Hindlimb muscle (tissue), 1 donor: ENCODE measurements at regions not wholly inside any gene's neighbourhood (a gene's known extent, or its start where the extent isn't known, plus 50 kb on each side); places are given as distances from the start of the nearest gene placed in this dataset.
"Not testable (repeated sequence)": the region's sequence is repeated elsewhere in the genome, so short reads cannot be mapped to it uniquely, and the experiment has no call there.

Experiments used
- DNase-seq: peaks from one replicate; pipeline ENCODE4 v3.0.0-alpha.2; 2013

DNA sequence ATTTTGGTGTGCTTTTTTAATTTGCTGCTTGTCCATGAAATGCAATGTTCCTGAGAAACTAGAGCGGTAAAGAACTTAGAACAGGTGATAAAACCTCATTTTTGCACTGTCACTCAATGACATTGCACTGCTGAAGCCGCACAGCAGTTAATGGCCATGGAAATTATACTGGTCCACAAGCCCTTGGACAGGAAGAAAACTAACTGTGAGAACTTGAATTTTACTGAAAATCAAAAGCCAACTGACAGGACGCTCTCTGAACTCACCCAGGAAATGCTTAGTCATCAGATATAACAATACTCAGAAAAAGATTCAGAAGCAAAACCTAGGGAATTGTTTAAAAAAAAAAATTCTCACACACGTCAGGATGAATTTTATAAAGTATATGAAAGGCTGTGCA lies 246.4 kb upstream of the SLC7A11 start:
- no peak for DNase-seq

DNA sequence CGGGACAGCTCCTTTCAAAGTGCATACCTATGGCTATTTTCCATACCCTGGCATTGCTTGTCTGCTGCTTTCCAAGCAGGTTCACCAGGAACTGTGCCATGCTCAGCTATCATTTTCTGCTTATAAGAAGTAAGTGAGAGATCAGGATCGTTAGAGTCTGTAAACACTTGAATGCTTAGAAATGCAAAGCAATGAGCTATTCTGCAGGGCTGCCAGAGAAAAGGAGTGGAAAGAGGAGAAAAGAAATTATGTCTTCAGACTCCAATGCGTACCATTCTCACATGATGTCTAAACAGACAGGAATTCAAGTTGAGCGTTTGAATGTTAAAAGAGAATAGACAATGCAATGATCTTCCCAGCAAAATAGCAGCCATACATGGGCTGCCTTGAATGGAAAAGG lies 245.5 kb upstream of the SLC7A11 start:
- DNase-seq, result peak; percentile 11

DNA sequence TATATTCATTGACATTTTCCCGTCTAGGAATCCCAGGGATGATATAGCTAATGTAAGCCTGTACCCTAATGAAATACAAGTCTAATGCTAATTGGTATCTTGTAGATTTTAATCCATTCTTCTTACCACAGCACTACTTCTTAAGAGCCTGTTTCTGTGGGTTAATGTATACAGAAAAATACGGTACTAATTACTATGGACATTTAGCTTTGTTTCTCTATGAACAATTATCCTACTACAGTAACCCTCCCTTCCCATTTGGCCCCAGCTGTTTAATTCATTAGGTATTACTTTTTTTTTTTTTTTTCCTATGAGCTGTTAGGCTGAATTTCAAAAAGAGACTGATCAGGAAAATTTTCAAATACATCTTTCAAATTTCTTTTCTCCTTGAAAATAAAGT lies 245.1 kb upstream of the SLC7A11 start:
- no peak for DNase-seq

DNA sequence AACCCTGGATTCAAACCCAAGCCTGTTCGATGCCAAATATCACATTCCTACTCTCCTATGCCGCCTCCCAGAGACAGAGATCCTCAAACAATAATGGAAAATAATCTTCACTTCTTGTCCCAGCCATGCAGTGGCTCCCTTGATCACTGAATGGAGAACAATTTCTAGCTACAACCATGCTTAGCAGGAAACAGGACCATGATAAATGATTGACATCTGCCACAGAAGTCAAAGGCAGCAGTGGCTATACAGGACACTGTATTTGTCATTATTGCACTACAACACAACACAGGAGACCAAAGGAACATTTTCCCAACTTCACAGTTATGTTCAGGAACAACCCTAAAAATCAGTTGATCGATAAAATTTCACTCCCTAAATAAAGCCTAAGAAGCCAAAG lies 243.3 kb upstream of the SLC7A11 start:
- no peak for DNase-seq

DNA sequence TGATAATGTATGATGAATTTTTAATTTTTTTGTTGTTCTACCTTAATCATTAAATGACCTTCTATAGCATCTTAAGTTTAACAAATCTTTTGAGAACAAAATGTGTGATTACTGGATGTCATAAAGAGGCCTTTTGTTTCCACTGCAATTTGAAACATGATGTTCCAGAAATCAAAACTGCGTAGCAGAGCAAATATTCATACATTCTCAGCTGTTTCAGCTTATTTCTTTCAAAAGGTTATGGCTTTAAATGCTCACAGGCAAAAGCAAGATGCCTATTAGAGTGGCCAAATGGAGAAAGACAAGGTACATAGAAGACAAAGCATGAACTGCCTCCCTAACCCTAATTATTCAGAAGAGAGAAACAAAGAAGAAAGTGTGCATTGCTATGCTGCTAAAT lies 233.0 kb upstream of the SLC7A11 start:
- DNase-seq, result no peak

DNA sequence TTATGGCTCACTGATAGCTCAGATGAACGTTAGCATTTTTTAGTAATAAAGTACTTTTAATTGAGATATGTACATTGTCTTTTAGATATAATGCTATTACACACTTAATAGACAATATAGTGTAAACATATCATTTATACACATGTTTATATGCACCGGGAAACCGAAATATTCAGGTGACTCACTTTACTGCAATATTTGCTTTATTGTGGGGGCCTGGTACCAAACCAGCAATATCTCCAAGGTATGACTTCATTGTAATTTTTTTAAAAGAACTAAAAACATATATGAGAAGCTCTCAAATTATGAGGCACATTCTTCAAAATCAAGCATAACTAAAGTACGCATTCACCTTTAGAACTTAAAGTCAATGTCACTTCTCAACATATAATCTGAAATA lies 231.2 kb upstream of the SLC7A11 start:
- DNase-seq, result no peak

DNA sequence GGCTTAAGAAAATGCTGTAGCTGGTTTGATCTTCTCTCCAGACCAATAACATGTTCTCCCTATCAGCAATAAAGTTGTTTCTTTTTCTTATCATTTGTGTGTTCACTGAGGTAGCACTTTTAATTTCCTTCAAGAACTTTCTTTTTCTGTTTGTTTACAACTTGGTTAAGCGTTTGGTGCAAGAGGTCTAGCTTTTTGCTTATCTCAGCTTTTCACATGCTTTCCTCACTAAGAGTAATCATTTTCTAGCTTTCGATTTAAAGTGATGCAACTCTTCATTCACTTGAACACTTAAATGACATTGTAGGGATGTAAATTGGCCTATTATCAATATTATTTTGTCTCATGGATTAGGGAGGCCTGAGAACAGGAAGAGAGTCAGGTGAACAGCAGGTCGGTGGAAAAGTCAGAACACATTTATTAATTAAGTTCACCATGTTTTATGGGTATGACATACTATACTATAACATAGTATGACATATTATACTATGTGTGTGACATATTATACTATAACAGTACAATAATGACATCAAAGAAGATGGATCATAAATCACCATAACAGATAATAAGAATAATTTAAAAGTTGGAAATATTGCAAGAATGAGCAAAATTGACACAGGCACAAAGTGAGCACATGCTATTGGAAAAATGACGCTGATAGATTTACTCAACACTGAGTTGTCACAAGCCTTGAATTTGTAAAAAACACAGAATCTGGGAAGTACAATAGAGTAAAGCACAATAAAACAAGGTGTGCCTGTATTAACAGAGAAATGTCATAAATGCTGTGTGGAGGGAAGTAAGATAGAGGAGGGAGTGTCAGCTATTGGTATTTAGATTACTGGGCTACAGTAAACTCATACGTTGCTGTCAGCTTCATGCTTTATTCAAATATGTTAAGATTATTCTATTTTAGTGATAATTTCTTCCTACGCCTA lies 218.6 kb upstream of the SLC7A11 start:
- DNase-seq, result no peak

DNA sequence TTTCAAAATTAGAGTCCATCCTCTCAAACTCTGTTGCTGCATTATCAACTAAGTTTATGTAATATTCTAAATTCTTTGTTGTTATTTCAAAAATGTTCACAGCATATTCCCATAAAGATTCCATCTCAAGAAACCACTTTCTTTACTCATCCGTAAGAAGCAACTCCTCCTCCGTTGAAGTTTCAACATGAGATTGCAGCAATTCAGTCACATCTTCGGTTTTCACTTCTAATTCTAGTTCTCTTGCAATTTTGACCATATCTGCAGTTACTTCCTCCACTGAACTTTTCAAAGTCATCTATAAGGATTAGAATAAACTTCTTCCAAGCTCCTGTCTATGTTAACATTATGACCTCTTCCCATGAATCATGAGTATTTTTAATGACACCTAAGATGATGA lies 216.6 kb upstream of the SLC7A11 start:
- no peak for DNase-seq

DNA sequence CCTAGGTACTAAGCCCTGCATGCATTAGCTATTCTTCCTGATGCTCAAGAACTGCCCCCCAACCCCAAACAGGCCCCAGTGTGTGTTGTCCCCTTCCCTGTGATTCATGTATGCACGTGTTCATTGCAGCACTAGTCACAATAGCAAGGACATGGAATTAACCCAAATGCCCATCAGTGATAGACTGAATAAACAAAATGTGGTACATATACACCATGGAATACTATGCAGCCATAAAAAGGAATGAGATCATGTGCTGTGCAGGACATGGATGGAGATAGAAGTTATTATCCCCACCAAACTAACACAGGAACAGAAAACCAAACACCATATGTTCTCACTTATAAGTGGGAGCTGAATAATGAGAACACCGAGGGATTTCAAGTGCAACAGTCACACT lies 214.2 kb upstream of the SLC7A11 start:
- not testable (repeated sequence) for DNase-seq

DNA sequence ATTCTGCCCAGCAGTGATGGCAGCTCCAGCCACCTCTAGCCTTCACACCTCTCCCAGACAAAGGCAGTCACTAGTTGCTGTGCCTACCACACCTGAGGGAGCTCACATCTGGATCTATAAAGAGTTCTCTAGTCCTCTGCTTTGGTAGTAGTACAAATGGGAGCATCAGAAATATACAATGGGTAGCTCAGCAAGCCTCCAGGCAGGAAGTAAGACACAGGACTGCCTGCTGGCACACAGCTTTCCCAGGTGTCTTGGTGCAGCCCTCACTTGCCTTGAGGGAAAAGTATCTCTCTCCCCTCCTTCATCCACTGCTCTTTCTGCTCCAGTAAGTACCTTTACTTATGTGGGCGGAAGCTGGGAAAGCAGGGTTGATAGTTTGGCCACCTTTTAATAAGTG lies 212.9 kb upstream of the SLC7A11 start:
- DNase-seq, result no peak

DNA sequence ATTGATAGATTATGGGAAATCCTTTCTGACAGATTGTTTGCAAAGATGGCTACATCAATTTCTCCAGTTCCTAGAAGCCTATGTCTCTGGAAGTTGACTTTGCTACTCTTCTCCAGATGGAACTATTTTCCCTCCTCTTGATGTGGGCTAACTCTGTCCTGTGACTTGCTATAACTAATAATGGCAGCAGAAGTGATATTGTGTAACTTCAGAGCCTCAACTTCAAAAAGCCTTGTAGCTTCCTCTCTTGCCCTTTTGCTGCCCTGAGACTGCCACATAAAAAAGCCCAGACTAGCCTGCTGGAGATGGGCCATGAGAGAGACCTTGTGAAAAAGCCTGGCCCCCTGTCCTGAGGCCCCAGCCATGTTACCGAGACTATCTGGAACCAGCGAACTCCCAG lies 210.7 kb upstream of the SLC7A11 start:
- DNase-seq, result no peak

DNA sequence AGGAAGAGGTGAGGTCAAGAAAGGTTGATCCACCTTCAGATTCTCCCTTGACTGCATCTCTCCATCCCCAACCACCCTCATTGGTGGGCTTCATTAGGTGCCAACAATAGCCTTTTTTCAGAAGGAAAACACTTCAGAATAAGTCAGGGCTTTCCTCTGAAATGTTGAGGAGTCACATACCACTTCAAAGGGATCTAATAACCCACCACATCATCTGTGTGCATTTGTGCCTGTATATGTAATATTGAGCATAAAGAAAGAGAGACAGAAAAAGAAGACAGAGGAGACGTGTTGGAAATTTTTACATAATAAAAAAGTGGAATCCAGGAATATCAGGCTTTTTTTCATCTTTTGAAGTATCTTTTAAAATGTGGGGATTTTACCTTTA lies 209.1 kb upstream of the SLC7A11 start:
- no peak for DNase-seq

DNA sequence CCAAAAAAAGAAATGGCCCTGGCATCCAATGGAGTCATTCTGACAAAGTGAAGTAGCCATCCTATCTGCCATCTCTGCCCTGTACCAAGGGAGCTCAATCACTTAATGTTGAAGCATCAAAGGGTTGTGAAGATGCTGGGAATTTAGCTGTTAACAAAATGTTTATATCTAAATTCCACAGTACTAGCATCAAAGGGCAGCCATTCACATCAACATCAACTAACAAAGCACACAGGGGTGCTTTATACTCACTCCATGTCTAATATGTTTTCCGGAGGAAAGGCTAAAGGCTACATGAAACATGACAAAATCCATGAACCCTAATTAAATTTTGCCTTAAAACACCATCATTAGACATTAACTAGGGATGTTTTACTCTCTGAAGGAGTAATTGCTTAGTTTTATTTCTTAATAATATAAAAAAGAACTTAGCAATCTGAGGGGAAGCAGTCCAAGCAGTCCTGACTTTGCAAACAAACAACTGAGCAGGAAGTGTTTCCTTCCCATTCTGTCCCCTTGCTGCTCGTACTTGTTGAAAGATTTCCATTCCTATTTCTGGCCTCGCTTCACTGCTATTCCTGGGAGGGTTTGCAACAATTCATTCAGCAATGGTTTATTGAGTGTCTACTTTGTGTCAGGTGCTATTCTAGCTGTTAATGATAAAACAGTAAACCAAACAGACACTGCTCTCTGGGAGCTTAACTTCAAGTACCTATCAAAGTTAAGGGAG lies 208.6 kb upstream of the SLC7A11 start:
- DNase-seq, result no peak

DNA sequence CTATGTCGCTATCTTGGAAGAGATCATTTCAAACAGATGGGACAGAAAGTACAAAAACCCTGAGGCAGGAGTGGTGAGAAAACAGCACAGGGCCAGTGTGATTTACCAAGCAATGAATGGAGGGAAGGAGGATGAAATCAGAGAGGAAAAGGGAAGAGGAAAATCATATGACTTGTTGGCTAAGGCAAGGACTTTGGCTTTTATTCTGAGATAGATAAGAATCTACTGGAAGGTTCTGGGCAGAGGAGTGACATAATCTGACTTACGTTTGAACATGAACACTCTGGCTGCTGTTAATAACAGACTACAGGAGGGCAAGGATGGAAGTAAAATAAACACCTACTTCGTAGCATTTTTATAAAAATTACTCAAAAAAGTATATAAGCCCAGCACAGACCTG lies 207.8 kb upstream of the SLC7A11 start:
- no peak for DNase-seq

DNA sequence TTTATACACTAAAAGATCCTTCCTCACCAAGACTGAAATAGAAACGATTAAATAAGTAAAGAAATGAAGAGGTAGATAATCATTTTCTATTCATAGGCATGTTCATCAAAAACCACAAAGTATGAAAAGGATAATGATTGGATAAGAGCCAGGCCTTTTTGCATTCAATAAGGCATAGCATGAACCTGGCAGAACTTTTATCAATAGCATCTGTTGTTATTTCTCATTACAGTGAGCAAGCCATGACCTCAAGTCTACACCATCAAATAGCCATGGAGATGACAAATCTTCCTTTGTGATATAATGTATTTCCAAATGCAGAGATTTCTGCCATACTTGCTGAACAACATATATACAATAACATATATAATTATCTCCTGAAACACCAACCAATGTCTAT lies 206.0 kb upstream of the SLC7A11 start:
- no peak for DNase-seq

DNA sequence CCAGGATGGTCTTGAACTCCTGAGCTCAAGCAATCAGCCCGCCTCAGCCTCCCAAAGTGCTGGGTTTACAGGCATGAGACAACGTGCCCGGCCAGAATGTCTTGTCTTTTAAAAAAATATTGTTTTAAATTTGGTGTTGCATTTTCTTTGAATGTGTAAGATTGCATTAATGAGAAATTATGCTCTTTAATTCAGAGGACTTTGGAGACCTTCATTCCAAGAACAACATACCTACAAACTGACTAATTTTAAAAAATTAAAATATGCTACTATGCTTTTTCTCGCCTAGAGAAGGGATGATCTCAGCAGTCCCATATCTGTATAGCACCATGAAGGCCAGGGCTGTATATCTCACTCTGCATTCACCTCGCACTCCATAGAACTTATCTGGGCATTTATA lies 204.3 kb upstream of the SLC7A11 start:
- no peak for DNase-seq

DNA sequence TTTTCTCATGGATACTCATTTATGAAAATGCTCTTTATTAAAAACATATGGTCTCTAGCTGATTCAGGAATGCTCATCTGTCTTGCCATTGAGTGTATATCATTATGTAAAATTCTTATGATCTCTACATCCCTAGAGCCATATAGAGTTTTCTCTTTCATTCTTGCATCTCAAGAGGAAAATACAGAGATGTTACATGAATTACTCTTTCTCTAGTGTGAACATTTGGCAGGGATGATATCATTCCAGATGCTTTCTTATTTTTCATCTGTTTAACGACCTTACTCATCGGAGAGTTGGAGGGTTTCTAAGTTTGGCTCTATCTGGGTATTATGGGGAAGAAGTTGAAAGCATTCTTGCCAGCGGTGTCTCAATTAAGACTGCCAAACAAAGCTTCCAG lies 202.9 kb upstream of the SLC7A11 start:
- DNase-seq, result peak; percentile 67

DNA sequence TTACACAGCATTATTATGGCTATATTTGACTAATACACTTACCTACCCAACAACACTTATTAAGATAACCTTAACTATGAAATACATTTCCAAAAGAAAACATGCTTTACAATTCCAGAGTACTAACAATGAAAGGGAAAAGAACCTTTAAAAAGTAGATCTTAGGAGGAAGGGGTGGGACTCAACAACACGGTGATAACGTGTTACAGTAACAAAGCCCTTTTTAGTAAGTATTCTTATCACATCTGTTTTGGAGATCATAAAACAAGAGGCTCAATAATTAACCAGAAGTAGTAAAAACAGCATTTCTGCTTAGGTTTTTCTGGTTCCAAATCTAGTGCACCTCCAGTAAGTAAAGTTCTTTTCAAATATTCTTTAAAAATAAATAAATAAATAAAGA lies 202.1 kb upstream of the SLC7A11 start:
- no peak for DNase-seq

DNA sequence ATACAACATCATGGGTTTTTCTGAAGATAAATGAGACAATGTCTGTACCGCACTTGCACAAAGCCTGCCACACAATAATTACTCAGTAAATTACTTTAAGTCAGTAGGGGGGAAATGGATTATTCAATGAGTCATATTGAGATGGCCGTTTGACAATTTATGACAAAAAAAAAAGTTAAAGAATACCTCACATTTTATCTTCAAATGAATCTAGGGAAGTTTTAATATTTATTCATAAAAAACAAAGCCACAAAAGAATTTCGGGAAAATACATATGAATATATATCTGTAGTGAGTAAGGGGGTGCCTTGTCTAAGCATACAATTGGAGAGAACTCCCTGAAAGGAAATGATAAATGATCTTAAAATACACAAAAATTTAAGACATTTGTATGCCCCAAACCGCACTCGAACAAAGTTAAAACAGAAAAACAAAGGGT lies 197.0 kb upstream of the SLC7A11 start:
- no peak for DNase-seq

DNA sequence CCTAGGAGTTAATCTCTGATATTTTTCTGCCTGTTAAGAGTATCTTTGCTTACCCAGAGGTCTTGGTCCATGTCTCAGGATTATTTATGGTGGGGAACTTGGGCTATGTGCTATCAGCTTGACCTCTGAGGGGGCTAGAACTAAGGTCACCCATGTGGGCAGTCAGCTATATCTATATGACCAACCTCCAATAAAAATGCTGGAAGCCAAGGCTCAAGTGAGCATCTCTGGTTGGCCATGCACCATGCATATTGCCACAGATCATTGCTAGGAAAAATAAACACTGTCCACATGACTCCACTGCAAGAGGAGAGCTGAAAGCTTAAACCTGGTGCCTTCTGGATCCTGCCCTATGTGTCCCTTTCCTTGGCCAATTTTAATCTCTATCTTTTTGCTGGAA lies 196.5 kb upstream of the SLC7A11 start:
- no peak for DNase-seq

DNA sequence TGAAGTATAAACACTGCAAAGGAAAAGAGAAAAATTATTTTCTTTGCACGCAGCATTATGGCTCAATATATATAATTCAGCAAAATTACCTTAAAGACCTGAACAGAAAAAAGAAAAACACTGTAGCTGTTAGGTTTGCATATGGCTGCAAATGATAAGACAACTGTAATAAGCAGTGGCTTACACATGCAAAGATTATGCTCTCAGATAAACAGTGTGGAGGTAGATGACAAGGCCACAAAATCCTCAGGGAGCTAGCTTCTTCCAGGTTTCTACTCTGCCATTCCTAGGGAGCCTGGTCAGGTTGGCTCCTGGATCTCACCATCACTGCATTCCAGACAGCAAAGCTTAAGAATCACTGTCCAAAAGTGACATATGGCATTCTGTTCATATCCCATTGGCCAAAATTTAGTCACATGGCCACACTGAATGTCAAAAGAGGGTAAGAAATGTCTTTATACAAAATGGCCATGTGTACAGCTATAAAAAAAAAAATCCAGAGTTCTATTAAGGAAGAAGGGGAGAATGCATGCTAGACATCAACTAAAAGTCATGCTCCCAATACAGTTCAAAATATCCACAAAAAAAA lies 195.2 kb upstream of the SLC7A11 start:
- DNase-seq, result no peak

DNA sequence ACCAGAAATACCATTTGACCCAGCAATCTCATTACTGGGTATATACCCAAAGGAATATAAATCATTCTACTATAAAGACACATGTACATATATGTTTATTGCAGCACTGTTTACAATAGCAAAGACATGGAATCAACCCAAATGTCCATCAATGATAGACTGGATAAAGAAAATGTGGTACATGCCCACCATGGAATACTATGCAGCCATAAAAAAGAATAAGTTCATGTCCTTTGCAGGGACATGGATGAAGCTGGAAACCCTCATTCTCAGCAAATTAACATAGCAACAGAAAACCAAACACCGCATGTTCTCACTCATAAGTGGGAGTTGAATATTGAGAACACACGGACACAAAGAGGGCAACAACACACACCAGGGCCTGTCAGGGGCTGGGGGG lies 193.6 kb upstream of the SLC7A11 start:
- not testable (repeated sequence) for DNase-seq

DNA sequence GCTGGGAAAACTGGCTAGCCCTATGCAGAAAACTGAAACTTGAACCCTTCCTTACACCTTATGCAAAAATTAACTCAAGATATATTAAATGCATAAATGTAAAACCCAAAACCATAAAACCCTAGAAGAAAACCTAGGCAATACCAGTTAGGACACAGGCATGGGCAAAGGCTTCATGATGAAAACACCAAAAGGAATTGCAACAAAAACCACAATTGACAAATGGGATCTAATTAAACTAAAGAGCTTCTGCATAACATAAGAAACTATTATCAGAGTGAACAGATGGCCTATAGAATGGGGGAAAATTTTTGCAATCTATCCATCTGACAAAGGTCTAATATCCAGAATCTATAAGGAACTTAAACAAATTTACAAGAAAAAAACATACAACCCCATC lies 192.9 kb upstream of the SLC7A11 start:
- not testable (repeated sequence) for DNase-seq

DNA sequence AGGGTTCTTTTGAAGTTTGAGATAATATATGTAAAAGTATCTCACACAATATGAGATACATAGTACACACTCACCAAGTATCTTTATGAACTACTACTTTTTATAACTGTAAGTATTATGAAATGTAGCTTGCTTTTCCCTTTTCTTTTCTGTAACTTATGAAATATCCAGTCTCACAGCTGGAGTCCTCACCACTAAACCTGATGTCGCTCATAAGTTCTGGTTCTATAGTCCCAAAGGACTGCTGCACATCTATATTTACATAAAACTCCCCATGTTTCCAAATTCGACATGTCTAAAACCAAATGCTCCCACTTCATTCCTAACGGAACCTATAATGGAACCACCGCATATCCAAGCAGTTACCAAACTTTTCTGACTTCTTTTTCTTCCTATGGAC lies 186.5 kb upstream of the SLC7A11 start:
- DNase-seq, result no peak
